WERI-Rb-1 (cell line): ENCODE measurements at regions not wholly inside any gene's neighbourhood (a gene's known extent, or its start where the extent isn't known, plus 50 kb on each side); places are given as distances from the start of the nearest gene placed in this dataset.

Experiments used
- DNase-seq: peaks from one replicate; pipeline ENCODE4 v3.0.0-alpha.2; 2020
- H3K27ac ChIP-seq: fragments of 250-450 bp; sonication (Bioruptor Pico); 2 replicates; pipeline ENCODE4 v1.5.1; 2020; ENCODE audit warnings: mild to moderate bottlenecking, moderate library complexity
- H3K27me3 ChIP-seq: fragments of 250-450 bp; sonication (Bioruptor Pico); 2 replicates; pipeline ENCODE4 v1.5.1; 2021; ENCODE audit warnings: mild to moderate bottlenecking, low read depth, moderate library complexity; ENCODE audit not compliant: insufficient read depth, severe bottlenecking
- H3K36me3 ChIP-seq: fragments of 250-450 bp; sonication (Bioruptor Pico); 2 replicates; pipeline ENCODE4 v1.5.1; 2020; ENCODE audit warnings: mild to moderate bottlenecking, moderate library complexity
- H3K4me3 ChIP-seq: 2 replicates; pipeline ENCODE4 v1.5.1; 2011; ENCODE audit warnings: low read depth, mild to moderate bottlenecking, control low read depth, low read length
- H3K9me3 ChIP-seq: fragments of 250-450 bp; sonication (Bioruptor Pico); 2 replicates; pipeline ENCODE4 v1.5.1; 2021; ENCODE audit warnings: mild to moderate bottlenecking, moderate library complexity; ENCODE audit not compliant: severe bottlenecking
- TF ChIP-seq, protein P1 (sequence below): IDR thresholded peaks from 2 replicates; pipeline ENCODE4 v1.5.1; 2011; ENCODE audit warnings: low read depth, mild to moderate bottlenecking, control low read depth, inconsistent platforms, low read length

DNA sequence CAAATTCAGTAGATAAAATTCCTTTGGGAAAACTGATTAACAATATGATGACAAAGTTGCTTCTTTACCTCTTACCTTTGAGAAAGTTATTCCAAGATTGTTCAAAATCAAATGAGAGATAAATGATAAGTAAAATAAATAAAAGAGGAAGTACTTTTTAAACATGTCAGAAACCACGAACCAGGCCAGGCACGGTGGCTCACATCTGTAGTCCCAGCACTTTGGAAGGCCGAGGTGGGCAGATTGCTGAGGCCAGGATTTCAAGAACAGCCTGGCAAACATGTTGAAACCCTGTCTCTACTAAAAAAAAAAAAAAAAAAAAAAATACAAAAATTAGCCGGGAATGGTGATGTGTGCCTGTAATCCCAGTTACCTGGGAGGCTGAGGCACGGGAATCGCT is 296.6 kb downstream of the HGF start:
- DNase-seq, result no peak
- Histone ChIP-seq H3K36me3 (no peaks in the 10 kb centered on the region), H3K9me3 (no peaks in the 10 kb centered on the region), H3K27ac (no peak overlapping the region), H3K4me3 (no peak overlapping the region), H3K27me3 (no peaks in the 10 kb centered on the region)
- TF ChIP-seq, protein P1, sequence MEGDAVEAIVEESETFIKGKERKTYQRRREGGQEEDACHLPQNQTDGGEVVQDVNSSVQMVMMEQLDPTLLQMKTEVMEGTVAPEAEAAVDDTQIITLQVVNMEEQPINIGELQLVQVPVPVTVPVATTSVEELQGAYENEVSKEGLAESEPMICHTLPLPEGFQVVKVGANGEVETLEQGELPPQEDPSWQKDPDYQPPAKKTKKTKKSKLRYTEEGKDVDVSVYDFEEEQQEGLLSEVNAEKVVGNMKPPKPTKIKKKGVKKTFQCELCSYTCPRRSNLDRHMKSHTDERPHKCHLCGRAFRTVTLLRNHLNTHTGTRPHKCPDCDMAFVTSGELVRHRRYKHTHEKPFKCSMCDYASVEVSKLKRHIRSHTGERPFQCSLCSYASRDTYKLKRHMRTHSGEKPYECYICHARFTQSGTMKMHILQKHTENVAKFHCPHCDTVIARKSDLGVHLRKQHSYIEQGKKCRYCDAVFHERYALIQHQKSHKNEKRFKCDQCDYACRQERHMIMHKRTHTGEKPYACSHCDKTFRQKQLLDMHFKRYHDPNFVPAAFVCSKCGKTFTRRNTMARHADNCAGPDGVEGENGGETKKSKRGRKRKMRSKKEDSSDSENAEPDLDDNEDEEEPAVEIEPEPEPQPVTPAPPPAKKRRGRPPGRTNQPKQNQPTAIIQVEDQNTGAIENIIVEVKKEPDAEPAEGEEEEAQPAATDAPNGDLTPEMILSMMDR, result no peak

DNA sequence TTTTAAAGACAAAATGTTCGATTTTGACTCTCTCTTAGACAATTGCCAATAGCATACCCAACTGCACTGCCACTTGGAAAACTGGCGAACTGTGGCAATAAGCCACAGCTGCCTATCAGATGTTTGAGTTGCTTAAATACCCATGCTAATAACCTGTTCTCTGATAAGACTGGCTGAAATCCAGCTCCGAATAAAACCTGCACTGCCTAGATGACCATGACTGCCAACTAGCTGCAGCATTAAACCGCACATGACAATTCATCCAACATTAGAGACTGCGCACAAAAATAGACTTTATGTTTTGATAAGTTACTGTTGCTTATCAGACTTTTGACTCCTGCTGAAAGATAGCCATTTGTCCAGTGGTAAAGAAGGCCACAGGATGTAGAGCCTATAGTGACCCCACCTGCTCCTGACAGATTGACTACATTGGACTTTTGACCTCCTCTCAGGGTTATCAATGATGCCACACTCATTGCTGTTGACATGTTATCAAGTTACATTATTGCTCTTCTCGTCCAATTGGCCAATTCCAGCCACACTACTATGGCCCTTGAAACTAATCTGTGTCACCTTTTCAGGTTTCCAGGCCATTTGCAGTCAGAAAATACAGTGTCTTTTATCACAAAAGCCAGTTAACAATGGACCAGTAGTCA is 299.0 kb downstream of the HGF start:
- no peaks in the 10 kb centered on the region for H3K36me3 ChIP-seq
- no peak for DNase-seq
- TF ChIP-seq, protein P1, result no peak
- no peaks in the 10 kb centered on the region for H3K27me3 ChIP-seq
- no peak overlapping the region for H3K27ac ChIP-seq
- no peaks in the 10 kb centered on the region for H3K9me3 ChIP-seq
- no peak overlapping the region for H3K4me3 ChIP-seq

DNA sequence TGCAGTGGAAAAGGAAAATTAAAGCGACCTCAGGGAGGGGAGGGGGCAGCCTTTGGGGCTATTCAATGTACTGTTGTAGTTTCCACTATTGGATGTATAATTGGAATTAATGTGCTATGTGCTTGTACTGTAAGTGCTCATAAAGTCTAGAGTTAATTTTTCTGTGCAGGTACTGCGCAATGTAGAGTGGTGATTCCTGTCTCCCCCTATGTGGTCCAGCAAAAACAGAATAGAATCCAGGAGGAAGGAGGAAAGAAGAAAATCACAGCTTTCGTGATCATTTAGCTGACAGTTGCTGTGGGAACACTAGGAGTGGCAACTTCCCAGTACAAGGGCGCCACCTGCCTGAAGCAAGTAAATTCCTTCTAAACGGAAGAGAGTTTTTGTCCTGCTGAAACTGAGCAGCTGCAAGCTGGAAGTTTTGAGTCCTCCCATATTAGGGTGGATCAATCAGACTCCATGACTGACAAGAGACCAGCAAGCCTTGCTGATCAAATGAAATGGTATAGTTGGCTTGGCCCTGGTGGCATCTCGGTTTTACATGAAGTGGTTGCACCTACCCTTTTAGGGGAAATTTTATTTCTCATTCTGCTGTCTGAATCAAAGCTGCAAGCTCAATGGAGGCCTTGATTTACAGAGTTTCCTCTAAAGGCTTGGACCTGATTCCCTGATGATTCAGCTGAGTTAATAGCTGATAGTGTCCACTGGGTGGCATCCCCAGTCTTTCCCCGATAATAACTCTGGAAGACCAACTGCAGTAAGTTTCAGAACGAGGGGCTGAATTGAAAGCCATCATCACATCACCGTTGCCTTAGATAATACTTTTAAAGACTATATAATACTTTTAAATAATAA is 299.8 kb downstream of the HGF start:
- no peak overlapping the region for H3K4me3 ChIP-seq
- no peaks in the 10 kb centered on the region for H3K9me3 ChIP-seq
- no peaks in the 10 kb centered on the region for H3K27me3 ChIP-seq
- no peak overlapping the region for H3K27ac ChIP-seq
- DNase-seq, result peak; percentile 73
- H3K36me3 ChIP-seq, result no peaks in the 10 kb centered on the region
- TF ChIP-seq, protein P1, result peak; percentile 80

DNA sequence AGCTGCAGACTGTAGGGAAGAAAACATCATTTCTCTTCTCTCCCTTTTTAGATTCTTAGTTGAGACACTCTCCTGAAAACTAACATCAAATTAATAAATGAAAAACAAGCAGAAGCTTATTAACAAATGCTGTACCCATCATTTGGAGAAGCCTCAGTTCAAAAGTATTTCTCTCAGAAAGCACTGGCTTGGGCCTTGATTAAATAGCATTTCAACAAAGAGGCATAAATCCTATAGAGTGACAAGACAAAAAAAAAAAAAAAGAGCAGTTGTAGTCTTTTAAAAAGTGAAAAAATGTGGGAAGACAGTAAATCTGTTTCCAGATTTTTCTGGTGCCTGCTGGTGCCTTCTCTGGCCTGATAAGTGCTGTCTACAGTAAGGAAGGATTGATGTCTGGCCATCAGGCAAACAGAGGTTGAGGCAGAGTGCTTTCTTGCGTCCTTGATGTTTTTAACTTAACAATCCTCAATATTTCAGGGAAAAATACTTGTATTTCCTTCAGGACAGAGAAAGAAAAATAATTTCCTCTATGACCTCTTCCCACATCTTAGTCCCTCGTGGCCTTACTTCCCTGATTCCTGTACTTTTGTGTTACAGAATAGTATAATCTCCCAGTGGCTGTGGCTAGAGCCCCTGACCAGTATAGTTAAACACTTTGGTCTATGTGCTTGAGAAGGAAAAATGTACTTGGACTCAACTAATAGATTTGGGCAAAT is 300.5 kb downstream of the HGF start:
- H3K27ac ChIP-seq, result no peak overlapping the region
- H3K36me3 ChIP-seq, result no peaks in the 10 kb centered on the region
- TF ChIP-seq, protein P1, result no peak
- no peaks in the 10 kb centered on the region for H3K27me3 ChIP-seq
- H3K9me3 ChIP-seq, result no peaks in the 10 kb centered on the region
- H3K4me3 ChIP-seq, result no peak overlapping the region
- no peak for DNase-seq

DNA sequence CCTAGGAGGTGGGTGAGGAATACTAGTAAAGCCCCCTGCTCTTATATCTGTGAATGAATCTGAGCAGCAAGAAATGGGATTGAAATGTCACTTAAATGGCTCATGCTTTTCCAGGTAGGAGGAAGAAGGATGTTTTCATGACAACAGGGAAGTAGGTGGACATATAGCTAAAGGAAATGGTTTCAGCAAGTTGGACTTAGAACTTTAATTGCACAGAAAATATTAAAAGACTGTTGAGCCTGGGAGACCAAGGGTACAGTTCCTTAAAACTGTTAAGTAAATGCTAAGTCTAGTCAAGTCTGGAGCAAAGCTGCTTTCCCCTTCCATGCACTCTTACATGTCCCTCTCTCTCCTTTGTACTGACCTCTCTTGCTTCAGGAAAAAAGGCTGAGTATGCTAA is 301.3 kb downstream of the HGF start:
- Histone ChIP-seq H3K9me3 (no peaks in the 10 kb centered on the region), H3K27me3 (no peaks in the 10 kb centered on the region), H3K27ac (no peak overlapping the region), H3K36me3 (no peaks in the 10 kb centered on the region), H3K4me3 (no peak overlapping the region)
- DNase-seq, result no peak
- TF ChIP-seq, protein P1, result no peak
